NT2/D1 (cell line): ENCODE measurements at regions not wholly inside any gene's neighbourhood (a gene's known extent, or its start where the extent isn't known, plus 50 kb on each side); places are given as distances from the start of the nearest gene placed in this dataset.

Experiments
- SUZ12 ChIP-seq: IDR thresholded peaks from 2 replicates; pipeline ENCODE4 v1.6.1; 2011; ENCODE audit not compliant: insufficient read length, insufficient read depth; ENCODE audit errors: extremely low read depth
- YY1 ChIP-seq: IDR thresholded peaks from 2 replicates; pipeline ENCODE4 v1.6.1; 2011; ENCODE audit not compliant: insufficient read length, insufficient read depth
- ZNF274 ChIP-seq: IDR thresholded peaks from 2 replicates; pipeline ENCODE4 v1.6.1; 2011; ENCODE audit warnings: mild to moderate bottlenecking, low read depth, low read length

- TF ChIP-seq YY1 (no peak), SUZ12 (no peak), ZNF274 (no peak)
These were observed 139.8 kb downstream of the ATL2 start for GRCh38 chr2:38237311-38237710.
